NT2/D1 (cell line): ENCODE measurements at regions not wholly inside any gene's neighbourhood (a gene's known extent, or its start where the extent isn't known, plus 50 kb on each side); places are given as distances from the start of the nearest gene placed in this dataset.

Source experiments
- DNase-seq: peaks from one replicate; pipeline ENCODE4 v3.0.0-alpha.2; 2011; ENCODE audit warnings: low read depth, low spot score
- H3K27me3 ChIP-seq: 2 replicates; pipeline ENCODE4 v1.6.0; 2011; ENCODE audit warnings: mild to moderate bottlenecking; ENCODE audit not compliant: insufficient read length, insufficient read depth
- H3K36me3 ChIP-seq: 2 replicates; pipeline ENCODE4 v1.6.1; 2011; ENCODE audit warnings: mild to moderate bottlenecking, low read length, mixed read lengths; ENCODE audit not compliant: insufficient read depth, insufficient read length
- H3K4me1 ChIP-seq: 2 replicates; pipeline ENCODE4 v1.5.1; 2011; ENCODE audit not compliant: insufficient read depth, insufficient read length
- H3K4me3 ChIP-seq: 2 replicates; pipeline ENCODE4 v1.5.1; 2011; ENCODE audit warnings: low read depth; ENCODE audit not compliant: insufficient read length
- H3K9ac ChIP-seq: 2 replicates; pipeline ENCODE4 v1.6.0; 2011; ENCODE audit warnings: low read depth; ENCODE audit not compliant: insufficient read length
- H3K9me3 ChIP-seq: 2 replicates; pipeline ENCODE4 v1.5.1; 2011; ENCODE audit warnings: mild to moderate bottlenecking, low read length; ENCODE audit not compliant: insufficient read depth
- SUZ12 ChIP-seq: IDR thresholded peaks from 2 replicates; pipeline ENCODE4 v1.6.1; 2011; ENCODE audit not compliant: insufficient read length, insufficient read depth; ENCODE audit errors: extremely low read depth
- YY1 ChIP-seq: IDR thresholded peaks from 2 replicates; pipeline ENCODE4 v1.6.1; 2011; ENCODE audit not compliant: insufficient read length, insufficient read depth
- ZNF274 ChIP-seq: IDR thresholded peaks from 2 replicates; pipeline ENCODE4 v1.6.1; 2011; ENCODE audit warnings: mild to moderate bottlenecking, low read depth, low read length

- H3K36me3 ChIP-seq: no peaks in the 10 kb centered on the region
- H3K4me3 ChIP-seq: no peak overlapping the region
- TF ChIP-seq SUZ12 (no peak), YY1 (no peak), ZNF274 (no peak)
- H3K27me3 ChIP-seq: no peaks in the 10 kb centered on the region
- peaks cover 6% of the 10 kb centered on the region for H3K4me1 ChIP-seq
- H3K9me3 ChIP-seq: no peaks in the 10 kb centered on the region
- no peak for DNase-seq
- H3K9ac ChIP-seq: no peak overlapping the region
Observed at GRCh38 chr4:81623434-81623833, 151.7 kb upstream of the RASGEF1B start.

- H3K9ac ChIP-seq: no peak overlapping the region
- no peaks in the 10 kb centered on the region for H3K9me3 ChIP-seq
- H3K4me1 ChIP-seq: peaks cover 5% of the 10 kb centered on the region
- no peaks in the 10 kb centered on the region for H3K36me3 ChIP-seq
- H3K27me3 ChIP-seq: no peaks in the 10 kb centered on the region
- H3K4me3 ChIP-seq: no peak overlapping the region
- no peak for DNase-seq
- TF ChIP-seq ZNF274 (no peak), YY1 (no peak), SUZ12 (no peak)
Observed at GRCh38 chr4:81622474-81623184, 150.9 kb upstream of the RASGEF1B start.

DNA sequence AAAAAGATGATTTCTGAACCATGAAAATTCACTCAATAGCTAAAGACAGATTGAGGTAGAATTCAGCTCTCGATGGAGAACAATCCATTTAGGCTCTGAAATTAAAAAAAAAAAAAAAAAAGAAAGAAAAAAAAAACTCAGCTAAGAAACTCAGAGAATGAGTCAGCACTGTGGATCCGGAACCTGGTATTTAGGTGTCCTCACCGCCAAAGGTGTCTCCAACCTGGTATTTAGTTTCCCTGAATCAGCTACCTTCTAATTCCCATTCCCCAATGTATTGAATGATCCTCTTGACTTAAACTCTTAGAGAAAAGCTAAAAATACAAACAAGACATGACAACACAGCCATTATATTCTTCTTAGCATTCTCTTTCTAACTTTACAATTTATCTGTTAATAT, 150.3 kb upstream of the RASGEF1B start:
- no peaks in the 10 kb centered on the region for H3K27me3 ChIP-seq
- DNase-seq: no peak
- H3K36me3 ChIP-seq: no peaks in the 10 kb centered on the region
- H3K9ac ChIP-seq: no peak overlapping the region
- no peak for TF ChIP-seq YY1
- no peak for TF ChIP-seq SUZ12
- TF ChIP-seq ZNF274: no peak
- H3K4me3 ChIP-seq: no peak overlapping the region
- no peaks in the 10 kb centered on the region for H3K4me1 ChIP-seq
- no peaks in the 10 kb centered on the region for H3K9me3 ChIP-seq

DNA sequence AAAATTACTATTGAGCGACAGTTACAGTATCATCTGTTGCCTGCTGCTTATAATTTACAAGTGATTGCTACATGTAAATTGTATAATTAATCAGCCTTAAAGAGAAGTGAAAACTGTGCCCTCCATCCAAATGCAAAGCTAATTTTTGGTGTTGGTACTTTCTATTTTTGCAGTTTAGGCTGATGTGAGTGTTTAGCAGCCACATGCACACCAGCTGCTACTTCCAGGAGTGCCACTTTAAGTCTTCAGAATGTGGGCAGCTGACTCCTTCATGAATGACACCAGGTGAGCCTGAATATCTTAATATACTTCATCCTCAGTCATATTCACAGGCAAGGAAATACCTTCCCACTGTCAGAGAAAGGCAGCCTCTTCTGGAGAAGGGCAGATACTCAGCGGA, 149.8 kb upstream of the RASGEF1B start:
- Histone ChIP-seq H3K36me3 (no peaks in the 10 kb centered on the region), H3K27me3 (no peaks in the 10 kb centered on the region), H3K9ac (no peak overlapping the region), H3K4me1 (no peaks in the 10 kb centered on the region), H3K4me3 (no peak overlapping the region), H3K9me3 (no peaks in the 10 kb centered on the region)
- DNase-seq: no peak
- TF ChIP-seq ZNF274 (no peak), SUZ12 (no peak), YY1 (no peak)

DNA sequence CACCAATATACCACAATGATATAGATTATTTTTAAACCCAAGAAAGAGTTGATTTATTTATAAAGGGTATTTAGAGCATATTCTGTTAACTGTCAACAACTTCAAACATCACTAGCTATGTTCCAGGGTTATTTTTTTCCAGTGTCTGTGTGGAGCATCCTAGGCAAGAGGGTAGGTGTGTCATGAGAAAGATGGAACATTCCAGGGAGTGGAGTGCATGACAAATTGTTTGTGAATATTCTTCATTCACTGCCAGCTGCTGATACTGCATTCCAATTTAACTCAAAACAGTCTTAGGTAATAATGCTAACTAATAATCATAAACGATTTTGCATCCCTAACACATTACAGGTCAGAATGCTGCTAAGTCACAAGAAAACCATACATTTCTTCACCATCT, 148.7 kb upstream of the RASGEF1B start:
- no peak overlapping the region for H3K4me3 ChIP-seq
- TF ChIP-seq SUZ12 (no peak), YY1 (no peak), ZNF274 (no peak)
- H3K27me3 ChIP-seq: no peaks in the 10 kb centered on the region
- H3K36me3 ChIP-seq: no peaks in the 10 kb centered on the region
- H3K9me3 ChIP-seq: no peaks in the 10 kb centered on the region
- no peak overlapping the region for H3K9ac ChIP-seq
- no peaks in the 10 kb centered on the region for H3K4me1 ChIP-seq
- DNase-seq: no peak

GRCh38 chr4:81617545-81617944, 145.8 kb upstream of the RASGEF1B start:
- no peak overlapping the region for H3K9ac ChIP-seq
- H3K4me1 ChIP-seq: no peaks in the 10 kb centered on the region
- no peaks in the 10 kb centered on the region for H3K9me3 ChIP-seq
- H3K4me3 ChIP-seq: no peak overlapping the region
- TF ChIP-seq ZNF274 (no peak), YY1 (no peak), SUZ12 (no peak)
- DNase-seq: no peak
- H3K36me3 ChIP-seq: no peaks in the 10 kb centered on the region
- no peaks in the 10 kb centered on the region for H3K27me3 ChIP-seq

GRCh38 chr4:81611221-81611620, 139.5 kb upstream of the RASGEF1B start:
- H3K4me3 ChIP-seq: no peak overlapping the region
- H3K4me1 ChIP-seq: no peaks in the 10 kb centered on the region
- H3K27me3 ChIP-seq: no peaks in the 10 kb centered on the region
- DNase-seq: no peak
- no peaks in the 10 kb centered on the region for H3K36me3 ChIP-seq
- no peak overlapping the region for H3K9ac ChIP-seq
- no peaks in the 10 kb centered on the region for H3K9me3 ChIP-seq
- TF ChIP-seq ZNF274 (no peak), SUZ12 (no peak), YY1 (no peak)
